Kidney tubule cell (primary cell): ENCODE measurements at regions not wholly inside any gene's neighbourhood (a gene's known extent, or its start where the extent isn't known, plus 50 kb on each side); places are given as distances from the start of the nearest gene placed in this dataset.
"Not testable (repeated sequence)": the region's sequence is repeated elsewhere in the genome, so short reads cannot be mapped to it uniquely, and the experiment has no call there.

Experiments used
- DNase-seq: peaks from one replicate; pipeline ENCODE4 v3.0.0-alpha.2; 2018; ENCODE audit warnings: low spot score

GRCh38 chr1:184854496-184855140 lies 100.0 kb upstream of the EDEM3 start:
- DNase-seq, result peak; percentile 36

GRCh38 chr1:184854036-184854435 lies 99.4 kb upstream of the EDEM3 start:
- DNase-seq, result no peak

GRCh38 chr1:184851822-184852746 lies 97.4 kb upstream of the EDEM3 start:
- DNase-seq, result no peak

DNA sequence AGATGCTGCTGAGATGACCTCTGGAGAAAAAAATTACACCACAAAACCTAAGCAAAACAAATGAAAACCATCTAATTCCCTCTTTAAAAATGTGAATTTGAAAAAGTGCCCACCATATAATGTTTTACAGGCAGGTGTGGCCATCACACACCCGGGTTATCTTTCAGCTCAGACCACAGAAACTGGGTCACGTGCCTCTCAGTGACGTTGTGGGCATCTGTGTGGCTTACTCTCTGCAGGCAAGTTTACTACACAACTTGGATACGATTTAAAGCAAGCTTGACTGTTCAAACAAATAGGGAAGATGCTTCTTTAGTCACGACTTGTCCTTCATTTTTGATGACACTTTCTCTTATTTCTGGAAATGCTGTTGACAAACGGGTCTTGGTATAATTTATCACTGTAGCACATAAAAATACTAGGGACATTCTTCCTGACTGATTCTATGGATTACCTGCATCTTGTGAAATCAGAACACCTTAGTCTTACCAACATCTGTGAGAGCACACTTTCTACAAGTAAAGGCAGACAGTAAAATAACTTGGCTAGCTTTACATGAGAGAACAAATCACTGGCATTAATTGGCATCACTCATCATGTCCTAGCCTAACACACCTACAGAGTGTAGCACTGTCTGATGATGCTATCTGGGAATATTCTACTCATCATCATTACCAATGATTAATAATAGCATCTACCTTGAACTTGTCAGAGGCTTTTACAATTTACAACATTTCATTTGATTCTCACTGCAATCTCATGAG lies 89.3 kb upstream of the EDEM3 start:
- DNase-seq, result no peak

DNA sequence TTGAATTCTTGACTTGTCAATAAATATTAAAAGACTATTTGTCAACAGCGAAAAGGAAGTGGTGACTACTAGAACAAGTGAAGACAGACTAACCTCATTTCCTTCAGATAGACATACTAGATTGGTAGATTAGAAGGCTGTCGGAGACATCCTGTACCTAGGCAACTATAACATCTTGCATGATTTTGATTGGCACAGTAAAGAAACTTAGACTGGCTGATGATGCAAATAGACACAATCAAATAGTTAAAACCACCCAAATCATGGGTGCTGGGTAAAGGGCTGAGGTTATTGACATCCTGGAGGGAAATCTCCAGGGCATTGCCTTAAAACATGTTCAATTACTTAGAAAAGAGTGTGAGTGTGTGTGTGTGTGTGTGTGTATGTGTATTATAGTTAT lies 85.9 kb upstream of the EDEM3 start:
- no peak for DNase-seq

GRCh38 chr1:184838504-184838951 lies 83.9 kb upstream of the EDEM3 start:
- peak; percentile 75 for DNase-seq

- DNase-seq, result no peak
Measured at GRCh38 chr1:184836934-184837895, 82.6 kb upstream of the EDEM3 start.

- DNase-seq, result no peak
Measured at GRCh38 chr1:184836141-184836540, 81.5 kb upstream of the EDEM3 start.

GRCh38 chr1:184833994-184834393 lies 79.3 kb upstream of the EDEM3 start:
- DNase-seq, result not testable (repeated sequence)

- DNase-seq, result no peak
Measured at GRCh38 chr1:184832517-184832916, 77.9 kb upstream of the EDEM3 start.

GRCh38 chr1:184829496-184829895 lies 74.8 kb upstream of the EDEM3 start:
- DNase-seq, result not testable (repeated sequence)

DNA sequence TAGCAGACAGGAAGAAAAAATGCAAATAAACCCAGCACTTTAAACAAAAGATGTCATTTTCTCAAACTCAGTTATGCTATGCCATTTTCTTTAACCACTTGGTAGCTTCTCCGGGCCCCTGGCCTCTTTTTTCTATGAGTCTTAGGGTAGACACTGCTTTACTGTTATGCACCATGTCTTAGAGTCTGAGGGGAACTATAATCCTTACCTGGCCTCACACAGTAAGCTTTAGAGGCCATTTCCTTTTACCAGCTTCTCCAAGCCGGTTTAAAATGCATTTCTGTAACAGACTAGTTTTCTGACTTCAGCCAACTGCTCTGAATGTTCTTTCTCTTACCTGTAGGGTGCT lies 73.7 kb upstream of the EDEM3 start:
- DNase-seq, result no peak

- DNase-seq, result peak; percentile 83
Measured at GRCh38 chr1:184827600-184828368, 73.1 kb upstream of the EDEM3 start.

DNA sequence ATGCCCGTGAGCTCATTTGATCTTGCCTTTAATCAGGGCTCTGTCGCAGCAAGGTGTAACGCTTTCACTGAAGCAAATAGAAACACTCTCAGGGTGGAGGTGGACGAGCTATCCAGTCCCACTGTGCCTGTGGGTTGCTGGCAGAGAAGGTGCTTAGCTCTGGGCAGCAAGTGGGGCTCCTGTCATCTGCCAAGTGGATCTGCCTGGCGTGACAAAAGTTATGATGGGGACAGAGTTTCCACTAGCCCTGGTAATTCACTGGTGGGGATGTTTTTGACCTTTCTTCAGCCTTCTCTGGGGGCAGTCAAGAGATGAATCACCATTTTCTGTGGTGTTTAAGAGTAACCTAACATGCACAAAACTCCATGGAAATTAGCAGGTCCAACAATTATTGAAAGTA lies 71.3 kb upstream of the EDEM3 start:
- DNase-seq, result no peak

GRCh38 chr1:184825571-184825970 lies 70.9 kb upstream of the EDEM3 start:
- DNase-seq, result no peak

DNA sequence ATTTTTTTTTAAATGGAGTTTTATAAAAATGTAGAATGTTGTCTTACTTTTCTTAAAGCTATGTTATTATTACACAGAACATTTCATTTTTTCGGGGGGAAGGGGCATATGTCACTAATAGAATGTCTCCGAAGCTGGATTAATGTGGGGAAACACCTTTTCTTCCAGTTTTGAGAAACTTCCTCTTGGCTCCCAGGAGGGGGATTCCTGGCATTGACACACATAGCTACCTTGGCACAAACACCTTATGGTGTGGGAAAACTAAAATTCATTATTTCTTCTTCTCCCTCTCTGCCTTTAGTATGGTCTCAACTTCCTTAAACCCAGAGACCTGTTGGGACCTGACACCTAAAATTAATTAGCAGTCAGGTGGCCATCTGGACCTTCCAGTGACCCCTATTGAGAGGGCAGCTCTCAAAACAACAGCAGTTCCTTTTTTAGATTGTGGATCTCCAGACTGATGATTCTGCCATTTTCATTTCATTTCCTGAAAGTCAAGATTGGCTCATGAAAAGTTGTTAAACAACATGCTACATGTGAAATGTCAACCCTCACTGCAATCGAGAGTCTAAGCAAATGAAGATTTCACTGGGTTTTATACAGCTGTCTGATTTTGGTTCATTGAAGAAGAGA lies 70.1 kb upstream of the EDEM3 start:
- DNase-seq, result no peak

GRCh38 chr1:184823080-184823479 lies 68.4 kb upstream of the EDEM3 start:
- DNase-seq, result no peak

GRCh38 chr1:184822267-184822666 lies 67.6 kb upstream of the EDEM3 start:
- no peak for DNase-seq

GRCh38 chr1:184821658-184822057 lies 67.0 kb upstream of the EDEM3 start:
- no peak for DNase-seq

- DNase-seq, result no peak
Measured at GRCh38 chr1:184820956-184821355, 66.3 kb upstream of the EDEM3 start.
